HCT116 (cell line): ENCODE measurements at regions not wholly inside any gene's neighbourhood (a gene's known extent, or its start where the extent isn't known, plus 50 kb on each side); places are given as distances from the start of the nearest gene placed in this dataset.

ENCODE experiments used
- ATAC-seq: fragments of 200-7000 bp; cut with Tn5 transposase; 2 replicates; pipeline ENCODE4 v1.9.1; 2020; ENCODE audit warnings: mild to moderate bottlenecking, moderate library complexity
- BruUV-seq: library from RNA; stranded (reverse); fragments of 400-500 nt; replicated peaks from 2 replicates; lab custom pipeline; 2021; lab: Mats Ljungman, UMichigan
- CTCF ChIA-PET: fragments of 300-600 bp; sonication (Branson Sonifier 250); formaldehyde crosslinking; loops from one replicate; lab custom pipeline; 2021; ENCODE audit warnings: antibody characterized with exemption; lab: Charles Lee
- POLR2A ChIA-PET: fragments of 300-600, 350-600 bp; sonication (Branson Sonifier 250); formaldehyde crosslinking; loops from one replicate; lab custom pipeline; 2021; ENCODE audit warnings: antibody characterized with exemption; lab: Charles Lee
- RAD21 ChIA-PET, 2 experiments: fragments of 300-600 bp; sonication (Branson Sonifier 250); formaldehyde crosslinking; loops; one replicate each; lab custom pipeline; 2023; ENCODE audit warnings: low total read pairs in 2 of 2; ENCODE audit not compliant: uncharacterized antibody in 2 of 2, unreplicated experiment in 2 of 2, low non-redundant PET in 1 of 2; lab: Charles Lee
- DNase-seq: peaks from one replicate; pipeline ENCODE4 v3.0.0-alpha.2; 2010; ENCODE audit warnings: low read depth, low spot score
- H2AFZ ChIP-seq: fragments of 200-600 bp; shearing (Covaris generic), sonication (generic); 2 replicates; pipeline ENCODE4 v1.6.1; 2017; ENCODE audit warnings: low read depth, mixed run types, mixed read lengths, antibody characterized with exemption, low read length; ENCODE audit not compliant: poor library complexity, severe bottlenecking
- H3K27ac ChIP-seq: 2 replicates; pipeline ENCODE4 v1.5.1; 2012; ENCODE audit warnings: low read depth, low read length
- H3K27me3 ChIP-seq: fragments of 200-600 bp; sonication (generic); 2 replicates; pipeline ENCODE4 v1.6.1; 2016; ENCODE audit warnings: mixed run types, low read length, mixed read lengths; ENCODE audit not compliant: insufficient read depth
- H3K36me3 ChIP-seq, 2 experiments: fragments of 200-500 bp in 1 of 2; fragments of 200-600 bp in 1 of 2; sonication (Bioruptor generic) in 1 of 2; sonication (generic) in 1 of 2; 2 replicates each; pipeline versions ENCODE4 v1.5.1 to v1.6.1; 2014 to 2016; ENCODE audit warnings: low read length in 2 of 2, inconsistent platforms in 1 of 2, mixed read lengths in 1 of 2, mixed run types in 1 of 2; ENCODE audit not compliant: insufficient read depth in 2 of 2, control insufficient read depth in 1 of 2
- H3K4me1 ChIP-seq, 2 experiments: fragments of 200-600 bp in 1 of 2; sonication (generic) in 1 of 2; 2 replicates each; pipeline versions ENCODE4 v1.5.1 to v1.6.1; 2012 to 2017; ENCODE audit warnings: low read length in 2 of 2, inconsistent platforms in 1 of 2, mild to moderate bottlenecking in 1 of 2, mixed read lengths in 1 of 2, mixed run types in 1 of 2, moderate library complexity in 1 of 2; ENCODE audit not compliant: insufficient read depth in 2 of 2, control insufficient read depth in 1 of 2
- H3K4me2 ChIP-seq: fragments of 200-600 bp; sonication (generic); 2 replicates; pipeline ENCODE4 v1.6.1; 2017; ENCODE audit warnings: mixed run types, low read length, mixed read lengths
- H3K4me3 ChIP-seq, 2 experiments: fragments of 200-600 bp in 1 of 2; sonication (generic) in 1 of 2; replicated peaks in 1 of 2; 2 replicates each; pipeline ENCODE4 v1.5.1; 2011 to 2016; ENCODE audit warnings: low read length in 2 of 2, control low read depth in 1 of 2, low read depth in 1 of 2, mild to moderate bottlenecking in 1 of 2, mixed read lengths in 1 of 2, mixed run types in 1 of 2
- H3K79me2 ChIP-seq: fragments of 200-600 bp; sonication (generic); 2 replicates; pipeline ENCODE4 v1.6.1; 2017; ENCODE audit warnings: mild to moderate bottlenecking, mixed run types, low read length, moderate library complexity, mixed read lengths; ENCODE audit not compliant: insufficient read depth
- H3K9ac ChIP-seq: fragments of 200-600 bp; sonication (generic); 2 replicates; pipeline ENCODE4 v1.6.1; 2016; ENCODE audit warnings: low read length, mixed read lengths
- H3K9me2 ChIP-seq: fragments of 200-600 bp; sonication (generic), shearing (Covaris generic); 2 replicates; pipeline ENCODE4 v1.6.1; 2017; ENCODE audit warnings: mixed run types, mild to moderate bottlenecking, moderate library complexity; ENCODE audit not compliant: insufficient read depth
- H3K9me3 ChIP-seq, 2 experiments: fragments of 200-500 bp in 1 of 2; fragments of 200-600 bp in 1 of 2; sonication (Bioruptor generic) in 1 of 2; sonication (generic) in 1 of 2; 2 replicates each; pipeline ENCODE4 v1.6.1; 2014 to 2017; ENCODE audit warnings: low read length in 2 of 2, mixed read lengths in 2 of 2, inconsistent platforms in 1 of 2, low read depth in 1 of 2, mild to moderate bottlenecking in 1 of 2, mixed run types in 1 of 2, moderate library complexity in 1 of 2; ENCODE audit not compliant: control insufficient read depth in 1 of 2, insufficient read depth in 1 of 2
- H4K20me1 ChIP-seq: fragments of 200-600 bp; sonication (generic), shearing (Covaris generic); 2 replicates; pipeline ENCODE4 v1.6.1; 2017; ENCODE audit warnings: mixed run types, mild to moderate bottlenecking, moderate library complexity; ENCODE audit not compliant: insufficient read depth
- CEBPB ChIP-seq: IDR thresholded peaks from 2 replicates; pipeline ENCODE4 v1.6.1; 2012; ENCODE audit warnings: low read depth
- ELF1 ChIP-seq: IDR thresholded peaks from 2 replicates; pipeline ENCODE4 v1.6.1; 2012; ENCODE audit warnings: low read depth, borderline replicate concordance
- EZH2 ChIP-seq: fragments of 200-600 bp; sonication (generic); IDR thresholded peaks from 2 replicates; pipeline ENCODE4 v1.6.1; 2017; ENCODE audit warnings: antibody characterized with exemption, mixed run types
- EZH2phosphoT487 ChIP-seq: fragments of 200-600 bp; IDR thresholded peaks from 2 replicates; pipeline ENCODE4 v1.6.1; 2018; ENCODE audit warnings: antibody characterized with exemption, borderline replicate concordance
- JUND ChIP-seq: IDR thresholded peaks from 2 replicates; pipeline ENCODE4 v1.6.1; 2012
- TCF7L2 ChIP-seq: IDR thresholded peaks from 2 replicates; pipeline ENCODE4 v1.7.0; 2011; ENCODE audit warnings: borderline replicate concordance, inconsistent platforms; ENCODE audit not compliant: insufficient read depth, insufficient read length; ENCODE audit errors: extremely low read depth
- YY1 ChIP-seq: IDR thresholded peaks from 2 replicates; pipeline ENCODE4 v1.6.1; 2011; ENCODE audit warnings: low read length, low read depth, moderate library complexity, mild to moderate bottlenecking; ENCODE audit not compliant: insufficient replicate concordance; ENCODE audit errors: extremely low read depth
- intact Hi-C: fragments of 100-400 bp; cut with micrococcal nuclease; formaldehyde crosslinking; loops from 2 replicates; pipeline ENCODE4 v1.10.0; 2022
- TF ChIP-seq, protein P1 (sequence below): IDR thresholded peaks from 2 replicates; pipeline ENCODE4 v1.6.1; 2012
- TF ChIP-seq, protein P2 (sequence below): IDR thresholded peaks from 2 replicates; pipeline ENCODE4 v1.6.1; 2011; ENCODE audit warnings: mild to moderate bottlenecking, low read length, moderate library complexity; ENCODE audit not compliant: insufficient replicate concordance; ENCODE audit errors: extremely low read depth

DNA sequence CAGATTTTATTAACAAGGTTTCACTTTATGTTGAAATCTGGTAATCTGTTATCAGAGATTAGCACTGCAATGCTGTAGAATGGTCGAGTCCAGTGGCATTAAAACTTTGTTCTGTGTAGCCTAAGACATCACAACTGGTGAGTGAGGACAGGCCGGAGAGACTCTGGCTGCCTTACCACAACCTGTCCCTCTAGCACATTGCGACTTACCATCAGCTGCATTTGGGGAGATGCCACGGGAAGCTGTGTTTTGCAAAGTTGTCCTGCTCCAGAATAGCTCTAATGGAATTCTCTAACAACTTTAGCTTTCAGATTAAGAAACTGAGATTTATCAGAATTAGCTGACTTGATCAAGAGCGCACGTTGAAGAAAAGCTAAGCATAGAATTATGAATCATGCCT, 493.3 kb downstream of the MAFB start:
- CTCF ChIA-PET, result no interaction called here
- POLR2A ChIA-PET, result no interaction called here
- no peaks in the 10 kb centered on the region for H3K27me3 ChIP-seq
- H3K4me2 ChIP-seq, result no peak overlapping the region
- H3K9ac ChIP-seq, result no peak overlapping the region
- TF ChIP-seq ELF1 (no peak), EZH2 (no peak), CEBPB (no peak), EZH2phosphoT487 (no peak), YY1 (no peak), TCF7L2 (no peak), JUND (no peak)
- TF ChIP-seq, protein P1, sequence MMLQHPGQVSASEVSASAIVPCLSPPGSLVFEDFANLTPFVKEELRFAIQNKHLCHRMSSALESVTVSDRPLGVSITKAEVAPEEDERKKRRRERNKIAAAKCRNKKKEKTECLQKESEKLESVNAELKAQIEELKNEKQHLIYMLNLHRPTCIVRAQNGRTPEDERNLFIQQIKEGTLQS, result no peak
- TF ChIP-seq, protein P2, sequence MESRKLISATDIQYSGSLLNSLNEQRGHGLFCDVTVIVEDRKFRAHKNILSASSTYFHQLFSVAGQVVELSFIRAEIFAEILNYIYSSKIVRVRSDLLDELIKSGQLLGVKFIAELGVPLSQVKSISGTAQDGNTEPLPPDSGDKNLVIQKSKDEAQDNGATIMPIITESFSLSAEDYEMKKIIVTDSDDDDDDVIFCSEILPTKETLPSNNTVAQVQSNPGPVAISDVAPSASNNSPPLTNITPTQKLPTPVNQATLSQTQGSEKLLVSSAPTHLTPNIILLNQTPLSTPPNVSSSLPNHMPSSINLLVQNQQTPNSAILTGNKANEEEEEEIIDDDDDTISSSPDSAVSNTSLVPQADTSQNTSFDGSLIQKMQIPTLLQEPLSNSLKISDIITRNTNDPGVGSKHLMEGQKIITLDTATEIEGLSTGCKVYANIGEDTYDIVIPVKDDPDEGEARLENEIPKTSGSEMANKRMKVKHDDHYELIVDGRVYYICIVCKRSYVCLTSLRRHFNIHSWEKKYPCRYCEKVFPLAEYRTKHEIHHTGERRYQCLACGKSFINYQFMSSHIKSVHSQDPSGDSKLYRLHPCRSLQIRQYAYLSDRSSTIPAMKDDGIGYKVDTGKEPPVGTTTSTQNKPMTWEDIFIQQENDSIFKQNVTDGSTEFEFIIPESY, result no peak
- no peak overlapping the region for H2AFZ ChIP-seq
- H3K9me3 ChIP-seq, result no peaks in the 10 kb centered on the region
- H3K27ac ChIP-seq, result no peak overlapping the region
- BruUV-seq, result no TSS peak
- ATAC-seq, result no peak
- no peaks in the 10 kb centered on the region for H3K9me2 ChIP-seq
- H3K36me3 ChIP-seq, result no peaks in the 10 kb centered on the region
- no peak for DNase-seq
- RAD21 ChIA-PET, result no interaction called here
- intact Hi-C loops, result no loop called here
- H3K4me3 ChIP-seq, result no peak overlapping the region
- H3K4me1 ChIP-seq, result no peaks in the 10 kb centered on the region
- no peaks in the 10 kb centered on the region for H4K20me1 ChIP-seq
- H3K79me2 ChIP-seq, result no peaks in the 10 kb centered on the region
